ENCODE measurements at regions not wholly inside any gene's neighbourhood (a gene's known extent, or its start where the extent isn't known, plus 50 kb on each side); places are given as distances from the start of the nearest gene placed in this dataset.

DNA sequence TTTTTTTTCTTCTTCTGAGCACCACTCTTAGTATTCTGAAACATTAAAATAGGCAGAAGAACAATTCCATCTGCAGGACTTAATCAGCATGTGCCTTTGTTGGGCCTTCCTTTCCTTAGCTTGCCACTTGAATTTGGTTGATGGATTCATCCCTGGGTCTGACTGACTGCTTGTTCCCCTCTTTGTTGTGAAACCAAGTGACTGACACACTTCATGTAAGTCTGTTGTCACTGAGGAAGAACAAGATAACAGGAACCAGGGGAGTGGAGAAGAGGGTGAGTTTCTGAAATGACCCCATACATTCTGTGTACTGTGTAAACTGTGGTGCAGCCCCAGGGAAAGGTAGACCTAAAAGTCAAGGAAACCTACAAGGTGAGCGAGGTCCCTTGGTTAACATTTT, 188.7 kb upstream of the TBC1D5 start:
- H3K9me3 Mint-ChIP-seq (ENCODE audit: unreplicated experiment), result peaks cover 5% of the 10 kb centered on the region
- TF ChIP-seq, protein P1, sequence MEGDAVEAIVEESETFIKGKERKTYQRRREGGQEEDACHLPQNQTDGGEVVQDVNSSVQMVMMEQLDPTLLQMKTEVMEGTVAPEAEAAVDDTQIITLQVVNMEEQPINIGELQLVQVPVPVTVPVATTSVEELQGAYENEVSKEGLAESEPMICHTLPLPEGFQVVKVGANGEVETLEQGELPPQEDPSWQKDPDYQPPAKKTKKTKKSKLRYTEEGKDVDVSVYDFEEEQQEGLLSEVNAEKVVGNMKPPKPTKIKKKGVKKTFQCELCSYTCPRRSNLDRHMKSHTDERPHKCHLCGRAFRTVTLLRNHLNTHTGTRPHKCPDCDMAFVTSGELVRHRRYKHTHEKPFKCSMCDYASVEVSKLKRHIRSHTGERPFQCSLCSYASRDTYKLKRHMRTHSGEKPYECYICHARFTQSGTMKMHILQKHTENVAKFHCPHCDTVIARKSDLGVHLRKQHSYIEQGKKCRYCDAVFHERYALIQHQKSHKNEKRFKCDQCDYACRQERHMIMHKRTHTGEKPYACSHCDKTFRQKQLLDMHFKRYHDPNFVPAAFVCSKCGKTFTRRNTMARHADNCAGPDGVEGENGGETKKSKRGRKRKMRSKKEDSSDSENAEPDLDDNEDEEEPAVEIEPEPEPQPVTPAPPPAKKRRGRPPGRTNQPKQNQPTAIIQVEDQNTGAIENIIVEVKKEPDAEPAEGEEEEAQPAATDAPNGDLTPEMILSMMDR (IDR thresholded peaks at IDR 0.05), result no peak
- H3K36me3 Mint-ChIP-seq (ENCODE audit: unreplicated experiment), result peaks cover 5% of the 10 kb centered on the region
- no peak overlapping the region for H3K4me3 Mint-ChIP-seq (ENCODE audit: unreplicated experiment)
- no peak overlapping the region for H3K27ac Mint-ChIP-seq (ENCODE audit: unreplicated experiment)
- DNase-seq (ENCODE audit: extremely low spot score, unreplicated experiment), result no peak
- H3K4me1 Mint-ChIP-seq (ENCODE audit: unreplicated experiment), result peaks cover 17% of the 10 kb centered on the region
- H3K27me3 Mint-ChIP-seq (ENCODE audit: unreplicated experiment), result no peaks in the 10 kb centered on the region

GRCh38 chr3:17928502-17929145, 186.2 kb upstream of the TBC1D5 start:
- peaks cover 5% of the 10 kb centered on the region for H3K9me3 Mint-ChIP-seq (ENCODE audit: unreplicated experiment)
- H3K4me3 Mint-ChIP-seq (ENCODE audit: unreplicated experiment), result no peak overlapping the region
- peaks cover 5% of the 10 kb centered on the region for H3K36me3 Mint-ChIP-seq (ENCODE audit: unreplicated experiment)
- H3K4me1 Mint-ChIP-seq (ENCODE audit: unreplicated experiment), result peaks cover 9% of the 10 kb centered on the region
- no peak overlapping the region for H3K27ac Mint-ChIP-seq (ENCODE audit: unreplicated experiment)
- TF ChIP-seq, protein P1 (IDR thresholded peaks at IDR 0.05), result no peak
- DNase-seq (ENCODE audit: extremely low spot score, unreplicated experiment), result no peak
- H3K27me3 Mint-ChIP-seq (ENCODE audit: unreplicated experiment), result no peaks in the 10 kb centered on the region

GRCh38 chr3:17927036-17927435, 184.6 kb upstream of the TBC1D5 start:
- no peak for DNase-seq (ENCODE audit: extremely low spot score, unreplicated experiment)
- H3K9me3 Mint-ChIP-seq (ENCODE audit: unreplicated experiment), result peaks cover 3% of the 10 kb centered on the region
- H3K4me1 Mint-ChIP-seq (ENCODE audit: unreplicated experiment), result no peaks in the 10 kb centered on the region
- H3K27ac Mint-ChIP-seq (ENCODE audit: unreplicated experiment), result no peak overlapping the region
- H3K4me3 Mint-ChIP-seq (ENCODE audit: unreplicated experiment), result no peak overlapping the region
- no peaks in the 10 kb centered on the region for H3K27me3 Mint-ChIP-seq (ENCODE audit: unreplicated experiment)
- TF ChIP-seq, protein P1 (IDR thresholded peaks at IDR 0.05), result no peak
- peaks cover 5% of the 10 kb centered on the region for H3K36me3 Mint-ChIP-seq (ENCODE audit: unreplicated experiment)

DNA sequence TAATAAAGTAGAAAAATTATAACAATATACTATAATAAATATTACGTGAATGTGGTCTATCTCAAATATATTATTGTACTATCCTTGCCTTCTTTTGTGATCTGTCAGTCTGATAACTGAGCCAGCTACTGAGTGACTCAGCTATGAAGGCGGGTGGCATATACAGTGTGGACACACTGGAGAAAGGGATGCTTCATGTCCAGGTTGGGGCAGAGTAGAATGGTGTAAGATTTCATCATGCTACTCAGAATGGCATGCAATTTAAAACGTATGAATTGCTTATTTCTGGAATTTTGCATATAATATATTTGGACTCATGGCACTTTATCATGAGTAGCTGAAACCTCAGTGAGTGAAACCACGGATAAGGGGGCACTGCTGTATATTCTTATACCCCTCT, 172.9 kb upstream of the TBC1D5 start:
- H3K4me1 Mint-ChIP-seq (ENCODE audit: unreplicated experiment), result peaks cover 2% of the 10 kb centered on the region
- DNase-seq (ENCODE audit: extremely low spot score, unreplicated experiment), result no peak
- H3K27me3 Mint-ChIP-seq (ENCODE audit: unreplicated experiment), result no peaks in the 10 kb centered on the region
- H3K9me3 Mint-ChIP-seq (ENCODE audit: unreplicated experiment), result no peaks in the 10 kb centered on the region
- no peak overlapping the region for H3K4me3 Mint-ChIP-seq (ENCODE audit: unreplicated experiment)
- no peaks in the 10 kb centered on the region for H3K36me3 Mint-ChIP-seq (ENCODE audit: unreplicated experiment)
- no peak overlapping the region for H3K27ac Mint-ChIP-seq (ENCODE audit: unreplicated experiment)
- TF ChIP-seq, protein P1 (IDR thresholded peaks at IDR 0.05), result no peak

DNA sequence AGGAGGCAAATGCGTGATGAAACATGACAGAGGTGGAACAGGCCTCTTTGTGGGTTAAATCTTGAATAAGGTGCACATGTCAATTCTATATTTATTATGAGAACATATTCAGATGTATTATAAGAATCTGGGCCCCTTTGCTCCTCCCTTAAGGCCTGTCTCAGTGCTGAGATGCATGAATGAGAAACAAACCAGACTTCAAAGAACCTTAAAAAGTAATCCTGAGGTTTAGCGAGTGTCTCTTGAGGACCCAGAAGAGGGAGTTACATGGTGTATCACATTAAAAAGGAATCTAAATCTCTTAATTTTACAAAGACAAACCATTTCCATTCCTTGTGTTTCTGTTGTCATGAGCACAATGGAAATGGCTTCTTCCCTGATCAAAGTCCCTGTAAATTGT, 170.9 kb upstream of the TBC1D5 start:
- Mint-ChIP-seq H3K27me3 (ENCODE audit: unreplicated experiment) (no peaks in the 10 kb centered on the region), H3K9me3 (ENCODE audit: unreplicated experiment) (no peaks in the 10 kb centered on the region), H3K4me3 (ENCODE audit: unreplicated experiment) (no peak overlapping the region), H3K27ac (ENCODE audit: unreplicated experiment) (no peak overlapping the region), H3K4me1 (ENCODE audit: unreplicated experiment) (peaks cover 2% of the 10 kb centered on the region), H3K36me3 (ENCODE audit: unreplicated experiment) (no peaks in the 10 kb centered on the region)
- TF ChIP-seq, protein P1 (IDR thresholded peaks at IDR 0.05), result no peak
- no peak for DNase-seq (ENCODE audit: extremely low spot score, unreplicated experiment)
